Activated CD4-positive, alpha-beta T cell treated with anti-CD3 and anti-CD28 coated beads for 1 hour (primary cell): ENCODE measurements at regions not wholly inside any gene's neighbourhood (a gene's known extent, or its start where the extent isn't known, plus 50 kb on each side); places are given as distances from the start of the nearest gene placed in this dataset.
"Not testable (repeated sequence)": the region's sequence is repeated elsewhere in the genome, so short reads cannot be mapped to it uniquely, and the experiment has no call there.

Source experiments
- DNase-seq: peaks from one replicate; pipeline ENCODE4 v3.0.0-alpha.2; 2020

DNA sequence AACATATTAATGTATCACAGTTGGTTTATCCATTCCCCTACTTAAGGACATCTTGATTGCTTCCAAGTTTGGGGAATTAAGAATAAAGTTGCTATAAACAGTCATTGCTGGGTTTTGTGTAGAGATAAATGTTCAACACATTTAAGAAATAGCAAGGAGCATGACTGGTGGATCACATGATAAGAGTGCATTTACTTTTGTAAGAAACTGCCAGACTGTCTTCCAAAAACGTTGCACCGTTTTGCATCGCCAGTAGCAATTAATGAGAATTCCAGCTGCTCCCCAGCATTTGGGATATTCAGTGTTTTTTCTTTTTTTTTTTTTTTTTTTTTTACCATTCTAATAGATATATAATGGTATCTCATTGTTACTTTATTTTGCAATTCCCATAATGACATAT, 695.7 kb upstream of the GJE1 start:
- no peak for DNase-seq

DNA sequence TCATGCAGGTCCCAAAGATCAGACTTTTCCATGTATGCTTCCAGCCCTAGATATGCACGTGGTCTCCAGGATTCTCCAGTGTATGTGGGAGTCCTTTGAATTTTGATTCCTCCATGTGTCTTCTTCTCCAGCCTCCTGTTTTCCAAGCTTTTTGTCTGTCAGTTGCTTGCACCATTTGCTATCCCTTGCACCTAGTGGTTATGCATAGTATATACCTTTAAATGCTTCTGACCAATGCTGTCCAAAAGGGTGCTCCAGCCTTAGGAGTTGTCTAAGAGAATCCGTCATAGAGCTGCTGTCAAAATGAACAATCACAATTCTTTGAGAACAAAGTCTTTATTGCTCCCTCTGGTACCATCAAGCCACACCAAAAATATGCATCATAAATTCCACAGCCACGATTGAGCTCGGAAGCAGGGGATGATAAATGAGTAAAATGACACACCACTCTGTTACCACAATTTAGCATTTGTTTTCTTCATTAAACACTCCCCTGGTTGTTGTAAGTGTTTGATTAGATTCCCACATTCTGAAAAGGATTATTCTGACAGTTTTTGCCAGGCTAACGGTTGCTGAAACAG, 706.2 kb upstream of the GJE1 start:
- DNase-seq = no peak

DNA sequence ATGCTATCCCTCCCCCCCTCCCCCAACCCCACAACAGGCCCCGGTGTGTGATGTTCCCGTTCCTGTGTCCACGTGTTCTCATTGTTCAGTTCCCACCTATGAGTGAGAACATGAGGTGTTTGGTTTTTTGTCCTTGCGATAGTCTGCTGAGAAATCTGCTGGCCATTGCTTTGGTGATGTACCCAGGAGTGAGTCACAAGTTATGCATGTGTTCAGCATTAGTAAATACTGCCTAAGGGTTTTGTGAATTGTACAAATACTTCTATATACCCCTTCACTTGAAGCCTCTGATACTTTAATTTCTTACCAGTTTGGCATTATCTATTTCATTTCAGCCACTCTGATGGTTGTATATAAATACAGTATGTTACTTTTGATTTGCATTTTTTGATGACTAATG, 711.3 kb upstream of the GJE1 start:
- no peak for DNase-seq

DNA sequence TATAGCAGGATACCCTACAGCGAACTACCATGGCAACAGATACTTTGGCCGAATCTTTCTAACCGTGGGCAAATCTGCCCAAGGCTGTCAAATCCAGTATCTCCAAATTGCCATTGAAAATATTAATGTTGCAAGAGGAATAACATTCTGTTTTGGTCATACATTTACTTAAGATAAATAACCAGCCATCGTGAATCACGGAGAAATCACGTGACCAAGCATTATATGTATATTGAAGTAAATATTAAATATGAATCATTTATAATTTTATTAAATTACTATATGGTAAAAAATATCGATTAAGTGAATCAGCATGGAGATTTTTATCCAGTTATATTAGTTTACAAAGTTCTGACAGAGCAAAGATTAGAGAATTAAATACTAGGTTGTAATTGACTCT, 714.6 kb upstream of the GJE1 start:
- no peak for DNase-seq

DNA sequence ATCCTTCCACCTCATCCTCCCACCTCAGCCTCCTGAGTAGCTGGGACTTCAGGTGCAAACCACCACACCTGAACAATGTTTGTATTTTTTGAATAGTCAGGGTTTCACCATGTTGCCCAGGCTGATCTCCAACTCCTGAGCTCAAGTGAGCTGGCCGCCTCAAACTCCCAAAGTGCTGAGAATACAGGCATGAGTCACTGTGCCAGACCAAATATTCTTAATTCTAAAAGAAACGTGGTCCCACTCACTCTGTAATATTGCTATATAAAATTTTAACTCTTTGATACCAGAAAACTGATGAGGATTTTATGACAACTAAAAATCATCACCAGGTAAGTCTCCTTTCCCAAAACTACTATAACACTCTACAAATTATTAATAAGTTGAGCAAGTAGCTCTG, 716.8 kb upstream of the GJE1 start:
- no peak for DNase-seq

DNA sequence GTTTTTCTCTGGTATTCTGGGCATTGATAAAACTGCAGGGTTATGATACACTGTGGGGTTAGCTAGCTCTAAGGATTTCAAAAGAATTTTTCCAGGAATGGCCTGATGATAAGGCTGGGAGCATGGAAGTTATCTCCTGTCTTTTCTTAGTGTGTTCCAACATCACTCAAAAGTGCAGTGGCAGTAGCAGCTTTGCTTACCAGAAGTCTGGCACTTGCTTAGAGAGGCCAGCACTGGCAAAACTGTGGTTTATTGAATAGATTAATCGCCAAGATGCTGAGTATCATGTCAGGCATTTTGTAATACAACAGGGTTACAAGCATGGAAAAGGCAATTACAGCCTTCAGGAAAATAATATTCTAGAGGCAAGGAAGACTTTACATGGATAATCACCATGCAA, 719.5 kb upstream of the GJE1 start:
- no peak for DNase-seq

DNA sequence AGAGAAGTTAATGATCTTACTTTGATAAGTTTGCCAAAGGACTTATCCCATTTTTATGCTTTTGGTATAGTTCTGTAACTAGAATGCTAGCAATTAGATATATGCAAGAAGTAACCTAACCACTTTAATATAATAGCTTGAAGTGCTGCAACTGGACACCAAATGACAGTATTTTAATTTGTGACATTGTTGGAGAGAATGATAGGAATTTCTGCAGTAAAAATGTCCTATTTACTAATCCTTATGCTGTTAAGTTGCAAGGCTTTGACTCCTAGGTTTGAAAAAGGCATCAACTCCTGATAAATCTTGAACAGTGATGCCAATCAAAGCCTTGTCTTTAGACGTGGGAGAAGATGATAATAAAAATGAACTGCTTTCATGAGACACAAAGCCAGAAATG, 726.0 kb upstream of the GJE1 start:
- DNase-seq = no peak

DNA sequence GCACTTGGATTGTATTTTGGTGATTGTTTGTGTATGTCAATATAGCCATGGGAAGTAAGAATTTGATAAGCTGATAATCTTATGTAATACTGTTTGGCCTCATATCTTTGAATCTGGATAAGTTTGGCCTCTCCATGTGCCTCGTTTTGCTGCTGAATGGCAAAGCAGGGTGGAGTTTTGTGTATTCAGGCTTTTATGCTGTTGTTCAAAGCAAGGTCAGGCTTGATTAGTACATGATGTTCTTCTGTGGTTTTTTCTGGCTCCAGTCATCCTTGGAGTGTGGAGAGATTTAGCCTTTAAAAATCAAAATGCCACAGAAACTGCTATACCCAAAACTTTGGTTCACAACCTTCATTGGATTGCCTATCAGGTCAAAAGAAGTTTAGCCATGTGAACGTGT, 728.9 kb upstream of the GJE1 start:
- no peak for DNase-seq

DNA sequence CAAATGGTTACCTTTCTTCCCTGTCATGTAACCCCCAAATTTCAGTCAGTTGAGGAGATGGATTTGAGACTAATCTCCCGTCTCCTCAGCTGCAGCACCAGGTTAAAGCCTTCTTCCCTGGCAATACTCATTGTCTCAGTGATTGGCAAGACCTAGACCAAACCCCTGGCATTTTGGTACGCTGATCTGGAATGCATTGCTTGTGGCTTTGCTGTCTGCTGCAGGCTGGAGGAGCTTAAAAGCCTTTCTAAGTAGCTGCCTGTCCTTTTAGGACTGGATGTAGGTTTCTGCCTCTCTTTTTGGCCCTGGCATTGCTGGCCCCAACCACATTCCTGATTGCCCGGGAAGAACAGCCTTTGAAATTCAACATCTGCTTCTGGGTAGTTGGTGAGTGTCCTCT, 729.6 kb upstream of the GJE1 start:
- DNase-seq = no peak

DNA sequence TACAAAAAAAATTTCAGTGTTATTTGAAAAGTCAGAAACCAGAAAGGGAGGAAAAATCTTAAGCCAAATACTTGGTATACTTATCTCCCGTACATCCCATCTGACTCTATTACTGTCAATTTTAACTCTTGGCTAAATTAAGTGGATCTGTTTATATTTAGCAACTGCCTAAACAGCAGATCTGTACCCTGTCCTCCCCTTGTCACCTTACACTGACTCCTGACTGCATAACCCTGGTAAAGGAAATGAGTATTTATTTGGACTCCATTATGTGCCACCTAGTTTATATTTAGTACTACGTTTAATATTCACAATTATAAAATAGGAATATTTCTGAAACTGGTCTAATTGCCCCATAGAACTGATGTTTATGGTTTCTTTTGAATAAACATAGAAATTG, 730.2 kb upstream of the GJE1 start:
- no peak for DNase-seq

DNA sequence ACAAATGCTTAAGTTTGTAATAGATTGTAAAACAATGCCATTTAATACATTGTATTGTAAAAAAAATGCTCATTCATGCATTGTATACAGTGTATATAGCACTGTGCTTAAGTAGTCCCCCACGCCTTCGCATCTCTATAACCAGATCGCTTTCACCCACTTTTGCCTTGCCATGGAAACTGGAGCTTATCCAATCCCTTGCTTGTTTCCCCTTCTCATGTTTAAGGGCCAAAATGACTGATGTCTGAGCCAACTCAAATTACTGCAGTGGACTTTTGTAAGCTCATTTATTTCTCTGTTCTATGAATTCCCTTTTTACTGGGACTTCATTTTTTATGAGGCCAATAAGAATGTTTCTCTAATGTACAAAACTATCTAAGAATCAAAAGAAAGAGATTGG, 730.9 kb upstream of the GJE1 start:
- no peak for DNase-seq

DNA sequence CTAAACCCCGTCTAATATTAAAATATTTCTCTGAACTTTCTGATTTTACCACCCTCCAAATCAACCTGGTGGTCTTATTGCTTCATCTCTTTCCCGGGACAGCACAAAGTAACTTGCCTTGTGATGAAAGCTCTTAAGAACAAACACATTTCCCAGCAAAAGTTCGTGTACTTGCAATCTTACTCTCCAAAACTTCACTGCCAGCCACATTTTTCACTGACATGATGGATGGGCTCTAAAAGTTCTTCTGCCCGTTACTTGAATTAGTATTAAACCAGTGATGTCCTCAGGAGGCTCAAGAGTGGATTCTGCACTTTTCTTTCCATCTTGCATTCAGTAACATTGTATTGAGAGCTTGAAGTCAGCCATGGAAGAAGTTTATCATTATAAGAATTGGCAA, 731.6 kb upstream of the GJE1 start:
- DNase-seq = no peak

DNA sequence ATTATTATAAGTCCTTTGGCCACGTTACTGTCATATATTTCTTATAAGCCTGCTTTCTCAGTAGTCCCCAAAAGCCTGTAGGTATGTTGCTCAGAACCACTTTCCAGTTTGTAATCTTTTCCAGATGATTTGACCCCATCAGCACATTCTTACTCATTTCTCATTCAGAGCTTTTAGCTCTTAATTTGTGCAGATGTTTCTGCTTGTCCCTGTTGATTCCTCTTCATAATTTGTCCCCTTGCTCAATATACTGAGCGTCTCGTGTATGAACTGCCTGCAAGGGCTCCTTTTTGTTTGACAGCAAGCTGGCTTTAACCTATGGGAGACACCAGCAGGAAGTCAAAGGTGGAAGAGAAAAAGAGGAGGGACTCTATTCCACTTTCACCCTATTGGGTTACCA, 733.8 kb upstream of the GJE1 start:
- DNase-seq = no peak

DNA sequence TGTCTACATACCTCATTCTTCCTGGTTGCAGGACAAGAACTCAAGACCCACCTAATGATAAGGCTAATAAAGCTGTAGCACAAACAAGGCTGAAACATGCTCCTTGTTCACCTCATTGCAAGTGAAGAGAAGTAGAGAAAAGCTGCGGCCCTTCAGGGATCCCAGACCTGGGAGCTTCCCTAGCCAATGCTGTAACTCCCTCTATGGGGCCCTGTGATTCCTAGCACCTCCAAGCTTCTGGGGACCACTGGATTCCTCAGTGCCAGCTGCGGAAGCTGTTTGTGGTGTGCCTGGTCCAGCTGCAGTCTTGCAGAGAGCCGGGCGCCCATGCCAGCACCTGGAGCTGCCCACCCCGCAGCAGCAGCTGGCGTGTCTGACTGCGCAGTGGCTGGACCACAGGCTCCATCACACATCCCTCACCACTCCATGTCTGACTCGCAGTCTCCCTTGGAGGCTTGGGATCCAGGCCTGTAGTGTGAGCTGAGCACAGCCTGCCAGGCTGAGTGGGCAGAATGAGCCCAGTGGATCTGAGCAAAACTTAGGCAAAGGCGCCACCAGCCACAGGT, 737.2 kb upstream of the GJE1 start:
- DNase-seq = no peak

DNA sequence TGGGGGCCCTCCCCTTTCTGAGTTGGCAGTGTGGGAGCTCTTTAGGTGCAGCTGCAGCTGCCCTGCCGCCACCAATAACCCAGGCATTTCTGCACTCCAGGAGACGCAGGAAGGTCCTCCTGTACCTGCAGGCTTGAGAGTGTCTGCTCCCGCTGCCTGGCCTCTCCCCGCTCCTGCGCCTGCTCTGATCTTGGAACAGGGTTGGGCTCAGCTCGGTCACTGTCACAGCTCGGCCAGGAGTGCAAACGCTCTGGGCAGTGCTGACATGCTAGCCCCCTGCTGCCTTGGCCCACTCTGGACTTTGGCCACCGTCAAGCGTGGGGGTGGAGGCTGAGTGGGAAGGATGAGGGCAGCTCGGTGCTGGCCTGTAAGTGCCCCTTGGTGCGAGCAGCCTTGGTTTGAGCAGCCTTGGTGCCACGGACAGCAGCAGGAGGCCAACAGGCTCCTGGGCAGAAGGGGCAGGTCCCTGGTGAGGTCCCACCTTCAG, 738.1 kb upstream of the GJE1 start:
- DNase-seq = no peak

DNA sequence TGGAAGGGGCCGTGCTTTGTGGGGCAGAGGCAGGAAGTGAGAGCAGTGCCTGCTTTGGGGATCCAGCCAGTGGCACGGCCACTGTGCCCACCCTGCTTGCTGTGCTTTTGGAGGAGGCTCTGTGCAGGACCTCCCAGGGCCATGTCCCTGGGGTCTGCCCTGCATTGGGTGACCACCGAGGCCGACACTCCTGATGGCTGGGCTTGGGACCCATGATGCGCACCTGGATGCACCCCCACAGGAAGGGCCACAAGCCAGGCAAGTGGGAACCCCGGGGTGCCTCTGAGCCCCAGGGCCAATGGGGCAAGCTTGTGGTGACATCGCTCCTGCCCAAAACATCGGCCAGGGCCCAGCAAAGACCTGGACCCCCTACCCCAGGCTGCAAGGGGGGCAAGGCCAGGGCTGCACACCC, 738.6 kb upstream of the GJE1 start:
- no peak for DNase-seq

DNA sequence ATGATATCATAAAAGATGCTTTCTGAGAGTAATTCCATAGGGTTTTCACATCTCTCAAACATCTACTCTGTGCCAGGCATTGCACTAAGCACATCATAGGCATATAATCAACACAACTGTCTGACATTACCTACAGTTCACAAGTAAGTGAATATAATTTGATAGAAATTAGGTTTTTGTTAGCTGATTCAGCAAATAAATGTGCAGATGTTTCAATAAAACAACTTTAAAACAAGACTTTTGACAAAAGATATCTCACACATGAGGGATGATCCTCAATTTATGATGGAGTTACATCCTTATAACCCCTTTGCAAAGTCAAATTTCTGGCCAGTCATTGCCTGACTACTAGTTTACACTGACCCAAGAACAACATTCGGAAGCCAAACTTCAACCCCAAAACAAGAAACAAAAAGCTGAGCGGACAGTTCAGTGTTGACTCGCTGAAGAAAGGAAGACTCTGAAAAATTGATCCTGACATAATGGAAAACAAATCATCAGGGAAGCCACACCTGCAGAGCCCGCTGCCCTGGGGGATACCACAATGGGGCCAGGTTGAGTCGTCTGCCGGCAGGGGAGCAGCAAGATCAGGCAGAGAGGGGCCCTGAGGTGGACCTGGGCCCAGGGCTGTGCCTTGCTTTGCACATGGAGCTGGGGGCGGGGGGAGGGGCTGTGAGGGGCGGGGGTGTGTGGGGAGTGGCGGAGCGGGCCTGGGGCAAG, 739.2 kb upstream of the GJE1 start:
- no peak for DNase-seq

DNA sequence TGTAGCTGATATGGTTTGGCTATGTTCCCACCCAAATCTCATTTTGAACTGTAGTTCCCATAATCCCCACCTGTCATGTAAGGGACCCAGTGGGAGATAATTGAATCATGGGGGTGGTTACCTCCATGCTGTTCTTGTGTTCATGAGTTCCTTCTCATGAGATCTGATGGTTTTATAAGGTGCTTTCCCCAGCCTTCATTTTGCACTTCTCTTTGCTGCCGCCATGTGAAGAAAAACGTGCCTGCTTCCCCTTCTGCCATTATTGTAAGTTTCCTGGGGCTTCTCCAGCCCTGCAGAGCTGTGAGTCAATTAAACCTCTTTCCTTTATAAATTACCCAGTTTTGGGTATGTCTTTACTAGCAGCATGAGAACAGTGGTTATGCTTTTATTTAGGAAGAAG, 741.6 kb upstream of the GJE1 start:
- DNase-seq = not testable (repeated sequence)

DNA sequence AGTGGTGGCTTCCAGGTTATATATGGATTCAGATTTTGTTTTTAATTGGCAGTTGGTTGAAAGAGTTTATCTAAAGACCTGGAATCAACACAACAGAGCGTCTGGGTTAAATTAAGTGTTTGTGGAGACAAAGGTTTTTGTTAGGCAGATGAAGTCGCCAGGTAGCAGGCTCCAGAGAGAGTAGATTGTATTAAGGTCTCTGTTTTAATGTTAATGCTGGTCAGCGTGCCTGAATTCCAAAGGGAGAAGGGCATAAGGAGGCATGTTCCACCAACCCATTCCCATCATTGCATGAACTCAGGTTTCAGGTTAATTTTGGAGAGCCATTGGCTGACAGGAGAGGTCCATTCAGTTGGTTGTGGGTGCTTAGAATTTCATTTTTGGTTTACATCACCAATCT, 744.1 kb upstream of the GJE1 start:
- DNase-seq = no peak

DNA sequence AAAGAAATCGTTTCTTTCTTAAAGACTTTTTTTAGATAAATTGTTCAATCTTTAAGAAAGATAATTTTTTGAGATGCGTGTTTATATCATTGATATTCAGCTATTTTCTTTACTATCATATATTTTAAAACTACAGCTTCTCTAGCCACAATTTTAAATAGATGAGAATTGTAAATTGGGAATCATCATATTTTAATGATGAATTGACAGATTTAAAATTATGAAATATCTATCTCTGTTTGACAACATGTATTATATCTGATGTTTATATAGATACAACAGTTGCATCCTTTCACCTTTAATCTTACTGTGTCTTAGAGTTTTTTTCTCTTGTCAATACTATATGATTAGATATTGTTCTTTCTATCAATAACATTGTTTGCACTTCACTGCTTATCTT, 762.3 kb upstream of the GJE1 start:
- DNase-seq = no peak

DNA sequence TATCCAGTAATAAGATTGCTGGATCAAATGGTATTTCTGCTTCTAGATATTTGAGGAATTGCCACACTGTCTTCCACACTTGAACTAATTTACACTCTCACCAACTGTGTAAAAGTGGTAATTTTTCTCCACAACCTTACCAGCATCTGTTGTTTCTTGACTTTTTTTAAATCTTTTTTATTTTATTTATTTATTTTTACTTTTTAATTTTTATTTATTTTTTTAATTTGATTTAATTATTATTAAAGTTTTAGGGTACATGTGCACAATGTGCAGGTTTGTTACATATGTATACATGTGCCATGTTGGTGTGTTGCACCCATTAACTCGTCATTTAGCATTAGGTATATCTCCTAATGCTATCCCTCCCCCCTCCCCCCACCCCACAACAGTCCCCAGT, 765.9 kb upstream of the GJE1 start:
- DNase-seq = not testable (repeated sequence)

DNA sequence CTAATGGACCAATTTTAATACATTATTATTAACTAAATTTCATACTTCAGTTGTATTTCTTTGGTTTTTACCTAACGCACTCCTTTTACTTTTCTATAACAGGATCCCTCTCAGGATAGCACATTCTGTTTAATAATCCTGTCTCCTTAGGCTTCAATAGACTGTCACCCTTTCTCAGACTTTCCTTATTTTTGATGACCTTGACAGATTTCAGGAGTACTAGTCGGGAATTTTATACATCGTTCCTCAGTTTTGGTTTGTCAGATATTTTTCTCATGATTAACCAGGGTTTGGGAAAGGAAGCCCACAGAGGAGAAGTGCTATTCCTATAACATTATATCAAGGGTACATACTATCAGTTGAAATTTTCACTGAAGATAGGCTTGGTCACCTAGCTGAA, 768.0 kb upstream of the GJE1 start:
- DNase-seq = no peak

DNA sequence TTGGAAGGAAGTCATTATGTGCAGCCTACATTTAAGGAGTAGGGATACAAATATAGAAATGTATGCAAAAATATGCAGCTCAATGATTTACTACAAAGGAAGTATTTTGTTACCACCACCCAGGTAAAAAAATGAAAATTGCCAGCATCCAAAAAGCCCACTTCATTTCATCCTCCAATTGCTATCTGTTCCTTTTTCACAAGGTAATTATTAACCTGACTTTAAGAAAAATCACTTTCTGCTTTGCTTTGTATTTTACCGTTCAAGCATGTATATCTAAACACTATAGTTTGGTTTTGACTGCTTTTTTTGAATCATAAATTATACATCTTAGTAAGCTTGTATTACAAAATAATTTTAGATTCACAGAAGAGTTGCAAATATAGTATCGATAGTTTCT, 768.5 kb upstream of the GJE1 start:
- no peak for DNase-seq

DNA sequence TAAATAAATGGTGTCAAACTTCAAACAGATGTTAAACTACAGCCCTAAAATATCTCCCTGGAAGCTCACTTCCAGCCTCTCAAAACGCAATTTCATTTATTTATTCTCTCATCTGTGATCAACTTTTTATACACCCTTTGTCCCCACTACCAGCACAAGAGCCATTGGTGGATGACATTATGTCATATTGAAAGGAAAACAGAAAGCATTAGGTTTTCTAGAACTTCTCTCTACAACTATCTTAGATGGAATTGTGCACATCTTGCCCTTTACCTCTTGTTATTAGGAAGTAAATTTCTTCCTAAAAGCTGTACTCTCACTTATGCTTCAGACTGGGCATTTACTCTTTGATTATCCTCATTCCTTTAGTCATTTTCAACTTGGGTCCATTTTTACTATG, 771.2 kb upstream of the GJE1 start:
- DNase-seq = no peak

DNA sequence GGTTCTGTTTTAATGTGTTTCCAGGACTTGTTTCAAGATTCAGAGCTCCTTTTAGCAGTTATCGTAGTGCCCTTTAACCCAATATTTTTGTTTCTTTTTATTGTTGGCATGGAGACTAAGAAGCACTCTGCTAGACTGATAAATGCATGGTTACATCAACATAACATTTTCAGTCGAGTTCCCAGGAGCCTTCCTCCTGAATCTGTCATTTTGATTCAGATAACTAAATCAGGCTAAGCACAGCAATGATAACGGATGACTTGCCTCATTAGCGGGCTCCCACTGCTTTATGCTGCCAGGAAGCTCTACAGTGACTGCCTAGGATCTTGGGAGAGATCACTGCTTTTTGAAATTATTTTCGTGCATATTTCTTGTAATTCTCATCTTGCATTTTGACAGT, 772.8 kb upstream of the GJE1 start:
- DNase-seq = no peak
